ENCODE measurements at regions not wholly inside any gene's neighbourhood (a gene's known extent, or its start where the extent isn't known, plus 50 kb on each side); places are given as distances from the start of the nearest gene placed in this dataset.
A peak's percentile ranks its signal among the peaks of the same experiment; 100 is the strongest.

GRCh38 chr4:56244681-56245080, 142.6 kb downstream of the AASDH start:
- no peak overlapping the region for H2AFZ ChIP-seq (ENCODE audit: low read length)
- H3K79me2 ChIP-seq (ENCODE audit: insufficient read depth, low read length): no peaks in the 10 kb centered on the region
- H3K9me3 ChIP-seq (ENCODE audit: low read length): no peaks in the 10 kb centered on the region
- H3K4me2 ChIP-seq (ENCODE audit: low read depth, low read length): no peak overlapping the region
- H3K27ac ChIP-seq (ENCODE audit: extremely low read length, insufficient read depth, low read length): peak overlapping the region; percentile 5
- POLR2A ChIA-PET: no interaction called here
- BruUV-seq (replicated peaks): no TSS peak
- H3K9ac ChIP-seq (ENCODE audit: insufficient read depth, low read depth, low read length): no peak overlapping the region
- TF ChIP-seq ZNF652 (CRISPR knock-in tag; IDR thresholded peaks at IDR 0.05; ENCODE audit: borderline replicate concordance, low read depth): peak; percentile 65; the same call in 1 of the 2 replicates
- no peak for TF ChIP-seq ZNF7 (CRISPR knock-in tag; IDR thresholded peaks at IDR 0.05)
- no peak for TF ChIP-seq KDM3A (CRISPR knock-in tag; IDR thresholded peaks at IDR 0.05; ENCODE audit: low read depth)
- FAIRE-seq (no peak), ATAC-seq (no peak), DNase-seq (ENCODE audit: low spot score) (no peak)
- intact Hi-C loops (cut with micrococcal nuclease; ENCODE audit: unreplicated experiment) (loop anchor here (5.0 kb wide), 2 partner anchors 58 to 117 kb away; no protein-coding TSS in a partner anchor), in situ Hi-C loops (cut with HindIII; ENCODE audit: extremely low pct_ligation_motif_present, low pct_unique_long_range_greater_than_20kb) (no loop called here)
- peaks cover 82% of the 10 kb centered on the region for H3K4me1 ChIP-seq (ENCODE audit: insufficient read depth, low read length)
- CTCF ChIA-PET (ENCODE audit: low intra/inter-chr PET ratio, low total read pairs): no interaction called here
- no peaks in the 10 kb centered on the region for H3K36me3 ChIP-seq (replicated peaks in 1 of 2; ENCODE audit: control insufficient read depth in 1 of 2, insufficient read depth in 2 of 2, low read length in 2 of 2)
- H3K27me3 ChIP-seq (ENCODE audit: control insufficient read depth in 1 of 2, insufficient read depth in 2 of 2, low read length in 2 of 2): no peaks in the 10 kb centered on the region
- no peaks in the 10 kb centered on the region for H4K20me1 ChIP-seq (ENCODE audit: insufficient read depth, low read length)
- no peak overlapping the region for H3K4me3 ChIP-seq (replicated peaks in 1 of 3; ENCODE audit: insufficient read depth in 1 of 3, low read depth in 2 of 3, low read length in 3 of 3)

GRCh38 chr4:56243107-56243506, 144.2 kb downstream of the AASDH start:
- BruUV-seq (replicated peaks): no TSS peak
- Histone ChIP-seq H4K20me1 (ENCODE audit: insufficient read depth, low read length) (no peaks in the 10 kb centered on the region), H3K9me3 (ENCODE audit: low read length) (no peaks in the 10 kb centered on the region), H3K36me3 (replicated peaks in 1 of 2; ENCODE audit: control insufficient read depth in 1 of 2, insufficient read depth in 2 of 2, low read length in 2 of 2) (no peaks in the 10 kb centered on the region), H3K4me2 (ENCODE audit: low read depth, low read length) (no peak overlapping the region), H3K4me3 (replicated peaks in 1 of 3; ENCODE audit: insufficient read depth in 1 of 3, low read depth in 2 of 3, low read length in 3 of 3) (no peak overlapping the region), H3K27ac (ENCODE audit: extremely low read length, insufficient read depth, low read length) (peak overlapping the region; percentile 58), H3K4me1 (ENCODE audit: insufficient read depth, low read length) (peaks cover 97% of the 10 kb centered on the region), H3K79me2 (ENCODE audit: insufficient read depth, low read length) (no peaks in the 10 kb centered on the region), H3K27me3 (ENCODE audit: control insufficient read depth in 1 of 2, insufficient read depth in 2 of 2, low read length in 2 of 2) (no peaks in the 10 kb centered on the region), H2AFZ (ENCODE audit: low read length) (no peak overlapping the region), H3K9ac (ENCODE audit: insufficient read depth, low read depth, low read length) (no peak overlapping the region)
- intact Hi-C loops (cut with micrococcal nuclease; ENCODE audit: unreplicated experiment) (loop anchor here (5.0 kb wide), 2 partner anchors 59 to 116 kb away; no protein-coding TSS in a partner anchor), in situ Hi-C loops (cut with HindIII; ENCODE audit: extremely low pct_ligation_motif_present, low pct_unique_long_range_greater_than_20kb) (no loop called here)
- ChIA-PET CTCF (ENCODE audit: low intra/inter-chr PET ratio, low total read pairs) (no interaction called here), POLR2A (no interaction called here)
- FAIRE-seq: no peak
- no peak for DNase-seq (ENCODE audit: low spot score)
- 32% methylated on average over 2 of the region's 2 CpGs for WGBS (ENCODE audit: low lambda C conversion rate)
- no peak for ATAC-seq
- TF ChIP-seq ZNF432 (CRISPR knock-in tag; IDR thresholded peaks at IDR 0.05; ENCODE audit: borderline replicate concordance): no peak
- TF ChIP-seq ZNF713 (CRISPR knock-in tag; IDR thresholded peaks at IDR 0.05): no peak
- TF ChIP-seq ZNF101 (CRISPR knock-in tag; IDR thresholded peaks at IDR 0.05; ENCODE audit: borderline replicate concordance, low read depth): no peak
- no peak for TF ChIP-seq SOX13 (IDR thresholded peaks at IDR 0.05)
- TF ChIP-seq SOX13 (CRISPR knock-in tag; conservative IDR thresholded peaks at IDR 0.05 in 1 of 2, IDR thresholded peaks at IDR 0.05 in 1 of 2): peak in 1 of 2 experiments; percentile 44; a peak in 1 of 4 replicates
- no peak for TF ChIP-seq TRIM22 (IDR thresholded peaks at IDR 0.05)
- TF ChIP-seq ZNF567 (CRISPR knock-in tag; IDR thresholded peaks at IDR 0.05; ENCODE audit: borderline replicate concordance): no peak
- no peak for TF ChIP-seq NPAS2 (CRISPR knock-in tag; IDR thresholded peaks at IDR 0.05; ENCODE audit: borderline replicate concordance)
- TF ChIP-seq ZNF263 (CRISPR knock-in tag; IDR thresholded peaks at IDR 0.05): no peak
- TF ChIP-seq MATR3 (CRISPR knock-in tag; IDR thresholded peaks at IDR 0.05): no peak
- TF ChIP-seq ZNF296 (CRISPR knock-in tag; conservative IDR thresholded peaks at IDR 0.05): no peak
- TF ChIP-seq ZNF792 (CRISPR knock-in tag; IDR thresholded peaks at IDR 0.05): peak; percentile 80
- TF ChIP-seq, protein P1, sequence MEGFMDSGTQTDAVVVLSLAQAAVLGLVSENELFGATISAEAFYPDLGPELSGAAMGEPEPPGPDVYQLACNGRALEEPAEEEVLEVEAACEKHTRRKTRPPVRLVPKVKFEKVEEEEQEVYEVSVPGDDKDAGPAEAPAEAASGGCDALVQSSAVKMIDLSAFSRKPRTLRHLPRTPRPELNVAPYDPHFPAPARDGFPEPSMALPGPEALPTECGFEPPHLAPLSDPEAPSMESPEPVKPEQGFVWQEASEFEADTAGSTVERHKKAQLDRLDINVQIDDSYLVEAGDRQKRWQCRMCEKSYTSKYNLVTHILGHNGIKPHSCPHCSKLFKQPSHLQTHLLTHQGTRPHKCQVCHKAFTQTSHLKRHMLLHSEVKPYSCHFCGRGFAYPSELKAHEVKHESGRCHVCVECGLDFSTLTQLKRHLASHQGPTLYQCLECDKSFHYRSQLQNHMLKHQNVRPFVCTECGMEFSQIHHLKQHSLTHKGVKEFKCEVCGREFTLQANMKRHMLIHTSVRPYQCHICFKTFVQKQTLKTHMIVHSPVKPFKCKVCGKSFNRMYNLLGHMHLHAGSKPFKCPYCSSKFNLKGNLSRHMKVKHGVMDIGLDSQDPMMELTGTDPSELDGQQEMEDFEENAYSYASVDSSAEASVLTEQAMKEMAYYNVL (CRISPR knock-in tag; IDR thresholded peaks at IDR 0.05; ENCODE audit: borderline replicate concordance): peak; percentile 58; the same call in 1 of the 2 replicates
- TF ChIP-seq MAFG (CRISPR knock-in tag; IDR thresholded peaks at IDR 0.05): no peak
- peak; percentile 28; the same call in 1 of the 2 replicates for TF ChIP-seq GATAD2A (CRISPR knock-in tag; IDR thresholded peaks at IDR 0.05)
- no peak for TF ChIP-seq SP4 (CRISPR knock-in tag; IDR thresholded peaks at IDR 0.05)
- peak; percentile 72 for TF ChIP-seq HNF4A (CRISPR knock-in tag; IDR thresholded peaks at IDR 0.05)

Data from HepG2 (cell line).